Activated CD8-positive, alpha-beta memory T cell treated with anti-CD3 and anti-CD28 coated beads for 36 hours (primary cell): ENCODE measurements at regions not wholly inside any gene's neighbourhood (a gene's known extent, or its start where the extent isn't known, plus 50 kb on each side); places are given as distances from the start of the nearest gene placed in this dataset.
"Not testable (repeated sequence)": the region's sequence is repeated elsewhere in the genome, so short reads cannot be mapped to it uniquely, and the experiment has no call there.

Experiments
- CTCF ChIA-PET: fragments of 350-600 bp; sonication (Branson Sonifier 250); formaldehyde crosslinking; loops from one replicate; lab custom pipeline; 2021; ENCODE audit warnings: antibody characterized with exemption; lab: Charles Lee
- POLR2A ChIA-PET: fragments of 350-600 bp; sonication (Branson Sonifier 250); formaldehyde crosslinking; loops from one replicate; lab custom pipeline; 2021; ENCODE audit warnings: antibody characterized with exemption; lab: Charles Lee

DNA sequence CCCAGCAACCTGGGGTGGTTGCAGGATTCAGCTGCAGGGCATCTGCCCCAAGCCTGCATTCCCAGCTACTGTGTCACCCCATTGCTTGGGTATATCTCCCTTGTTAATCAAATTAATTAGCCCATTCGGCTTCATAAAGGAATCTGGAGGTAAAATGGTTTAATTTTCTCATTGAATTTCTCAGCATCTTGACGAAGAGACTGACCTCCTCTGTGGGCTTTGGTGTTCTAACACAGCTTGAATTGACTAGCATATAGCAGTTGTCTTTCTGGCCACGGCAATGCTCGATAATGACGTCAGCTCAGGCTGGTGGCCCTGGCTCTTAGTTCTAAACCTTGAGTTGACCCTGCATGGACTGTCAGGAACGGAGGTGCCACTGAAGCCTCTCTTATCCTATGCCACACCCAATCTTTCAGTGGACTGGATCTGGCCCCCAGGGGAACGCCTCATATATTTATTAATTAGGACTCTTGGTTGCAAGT is 72.4 kb downstream of the MSX2 start:
- ChIA-PET POLR2A (no interaction called here), CTCF (no interaction called here)

DNA sequence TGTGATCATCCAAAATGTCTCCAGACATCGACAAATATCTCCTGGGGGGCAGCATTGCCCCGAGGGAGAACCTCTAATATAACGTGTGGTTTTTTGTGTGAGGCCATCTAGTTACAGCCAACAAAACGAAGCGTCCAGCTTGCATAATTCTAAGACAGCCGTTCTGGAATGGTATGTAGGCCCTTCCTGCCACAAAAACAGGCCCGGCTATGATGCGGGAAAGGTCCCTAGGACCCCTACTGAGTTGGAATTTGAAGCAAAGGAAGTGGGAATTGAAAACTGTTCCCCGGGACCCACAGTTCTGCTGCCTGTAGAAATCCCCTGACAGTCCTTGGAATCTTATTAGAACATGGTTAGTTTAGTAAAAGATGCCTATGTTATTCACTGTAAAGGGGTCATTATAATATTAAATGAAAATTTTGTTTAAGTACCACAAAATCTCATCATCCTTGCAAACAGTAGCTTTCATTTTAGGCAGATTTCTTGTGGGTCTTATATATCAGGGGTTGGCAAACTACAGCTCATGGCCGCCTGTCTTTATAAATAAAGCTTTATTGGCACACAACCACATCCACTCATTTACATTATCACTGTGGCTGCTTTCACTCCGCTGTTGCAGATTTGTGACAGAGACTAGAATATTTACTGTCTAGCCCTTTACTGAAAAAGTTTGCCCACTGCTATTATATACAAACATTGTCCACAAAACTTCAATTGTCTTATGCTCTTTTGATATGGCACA is 70.7 kb downstream of the MSX2 start:
- ChIA-PET POLR2A (no interaction called here), CTCF (interaction anchor here (1.2 kb wide), 1 partner anchor 8 kb away, joined by 3 read pairs; no protein-coding TSS in a partner anchor)

DNA sequence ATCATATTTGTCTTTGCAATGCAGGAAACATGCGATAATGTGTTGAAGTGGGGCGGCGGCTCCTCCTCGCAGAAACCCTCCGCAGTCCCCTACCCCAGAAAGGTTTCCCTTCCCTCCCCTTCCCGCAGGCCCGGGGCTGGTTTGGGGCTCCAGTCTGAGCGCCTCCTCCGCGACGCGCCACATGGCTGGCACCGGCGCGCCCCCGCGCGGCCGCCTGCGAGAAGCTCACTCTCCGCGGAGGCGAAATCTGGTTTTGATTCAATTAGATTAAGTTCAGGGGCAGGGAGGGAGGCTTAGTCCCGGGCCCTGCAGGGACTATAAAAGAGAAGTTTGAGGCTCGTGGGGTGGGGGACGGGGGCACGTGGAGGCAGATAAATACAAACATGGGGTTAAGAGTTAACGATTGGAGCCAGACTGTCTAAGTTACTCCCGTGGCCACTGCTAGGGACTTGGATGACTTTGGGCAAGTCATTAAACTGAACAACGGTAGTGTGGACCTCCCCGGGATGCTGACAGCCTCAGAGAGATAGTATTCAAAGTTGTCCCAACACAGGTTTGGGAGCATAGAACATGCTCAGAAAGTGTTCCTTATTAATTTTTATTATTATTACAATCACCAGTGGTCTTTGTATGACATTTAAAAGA is 69.4 kb downstream of the MSX2 start:
- CTCF ChIA-PET: interaction anchor here (0.7 to 1.5 kb wide), 3 partner anchors 10 to 374 kb away, joined by 3 to 4 read pairs (median 3); no protein-coding TSS in a partner anchor
- POLR2A ChIA-PET: no interaction called here

DNA sequence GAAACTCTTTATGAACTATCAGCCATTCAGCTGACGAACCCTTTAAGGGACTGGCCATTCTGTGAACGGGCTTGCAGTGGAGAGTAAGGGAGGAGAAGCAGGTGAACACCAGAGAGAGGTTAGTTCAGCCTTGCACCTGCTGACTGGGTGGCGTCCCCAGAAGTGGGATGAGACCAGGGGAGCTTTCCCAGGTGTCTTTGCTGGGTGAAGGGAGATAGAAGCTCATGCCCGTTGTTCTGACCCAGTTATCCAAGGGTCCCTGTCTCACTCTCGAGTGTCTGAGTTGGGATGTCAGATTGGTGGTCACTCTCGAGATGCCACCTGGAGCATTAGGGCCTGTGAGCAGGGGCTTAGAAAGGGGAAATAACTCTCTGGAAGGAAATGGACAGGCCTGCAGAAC is 68.7 kb downstream of the MSX2 start:
- ChIA-PET CTCF (interaction anchor here (1.5 kb wide), 1 partner anchor 370 kb away, joined by 3 read pairs; no protein-coding TSS in a partner anchor), POLR2A (no interaction called here)

DNA sequence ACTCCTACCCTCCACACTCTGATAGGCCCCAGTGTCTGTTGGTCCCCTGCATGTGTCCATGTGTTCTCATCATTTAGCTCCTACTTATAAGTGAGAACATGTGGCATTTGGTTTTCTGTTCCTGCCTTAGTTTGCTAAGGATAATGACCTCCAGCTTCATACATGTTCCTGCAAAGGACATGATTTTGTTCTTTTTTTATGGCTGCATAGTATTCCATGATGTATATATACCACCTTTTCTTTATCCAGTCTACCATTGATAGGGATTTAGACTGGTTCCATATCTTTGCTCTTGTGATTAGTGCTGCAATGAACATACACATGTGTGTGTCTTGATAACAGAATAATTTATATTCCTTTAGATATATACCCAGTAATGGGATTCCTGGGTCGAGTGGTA is 67.9 kb downstream of the MSX2 start:
- POLR2A ChIA-PET: interaction anchor here (0.6 kb wide), 1 partner anchor 14 kb away, joined by 6 read pairs; no protein-coding TSS in a partner anchor
- CTCF ChIA-PET: not testable (repeated sequence)

DNA sequence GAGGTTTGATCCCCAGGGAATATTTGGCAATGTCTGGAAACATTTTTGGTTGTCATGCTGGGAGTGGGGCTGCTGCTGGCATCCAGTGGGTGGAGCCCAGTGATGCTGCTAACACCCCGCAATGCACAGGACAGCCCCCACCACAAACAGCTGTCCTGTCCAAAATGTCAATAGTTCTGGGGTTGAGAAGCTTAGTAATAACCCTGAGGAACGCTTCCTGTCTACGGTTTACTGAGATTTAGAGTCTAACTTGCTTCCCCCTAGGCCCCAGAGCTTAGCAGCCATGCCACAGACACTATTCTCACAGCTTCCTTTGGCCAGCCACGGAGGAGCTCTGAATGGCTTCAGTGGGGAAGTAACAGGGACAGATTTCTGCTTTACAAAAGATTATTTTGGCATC is 66.5 kb downstream of the MSX2 start:
- ChIA-PET POLR2A (no interaction called here), CTCF (no interaction called here)

DNA sequence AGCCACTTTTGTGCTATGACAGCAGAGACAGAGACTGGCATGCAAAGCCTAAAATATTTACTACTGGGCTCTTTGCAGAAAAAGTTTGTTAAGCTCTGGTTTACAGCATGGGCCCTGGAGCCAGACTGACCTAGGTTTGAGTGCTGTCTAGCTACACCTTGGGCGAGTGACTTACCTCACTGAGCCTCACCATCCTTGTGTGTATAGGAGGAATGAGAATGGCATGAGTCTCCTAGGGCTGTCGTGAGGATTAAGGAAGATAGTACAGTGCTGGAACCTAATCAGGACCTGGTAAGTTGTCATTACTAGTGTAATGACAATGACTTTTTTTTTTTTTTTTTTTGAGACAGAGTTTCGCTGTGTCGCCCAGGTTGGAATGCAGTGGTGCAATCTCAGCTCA is 65.2 kb downstream of the MSX2 start:
- POLR2A ChIA-PET: no interaction called here

DNA sequence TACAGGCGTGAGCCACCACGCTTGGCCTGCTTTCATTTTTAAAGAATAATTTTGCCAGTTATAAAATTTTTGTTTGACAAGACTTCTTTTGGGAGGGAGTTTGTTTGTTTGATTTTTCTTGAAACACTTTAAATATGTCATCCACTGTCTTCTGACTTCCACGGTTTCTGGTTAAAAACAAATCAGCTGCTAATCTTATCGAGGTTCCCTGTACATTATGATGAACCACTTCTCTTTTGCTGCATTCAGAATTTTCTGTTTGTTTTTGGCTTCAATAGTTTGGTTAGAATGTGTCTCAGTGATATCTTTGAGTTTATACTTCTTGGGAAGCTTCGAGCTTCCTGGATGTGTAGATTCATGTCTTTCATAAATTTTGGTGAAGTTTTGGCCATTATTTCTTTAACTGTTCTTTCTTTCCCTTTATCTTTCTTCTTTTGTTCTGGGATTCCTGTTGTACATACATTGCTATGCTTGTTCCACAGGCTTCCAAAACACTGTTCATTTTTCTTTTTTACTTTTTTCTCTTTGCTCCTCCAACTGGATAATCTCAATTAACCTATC is 60.8 kb downstream of the MSX2 start:
- CTCF ChIA-PET: no interaction called here
- POLR2A ChIA-PET: no interaction called here

More for the DNA sequence above, 65.2 kb downstream of the MSX2 start:
- CTCF ChIA-PET: no interaction called here
